ENCODE measurements at regions not wholly inside any gene's neighbourhood (a gene's known extent, or its start where the extent isn't known, plus 50 kb on each side); places are given as distances from the start of the nearest gene placed in this dataset.
"Not testable (repeated sequence)": the region's sequence is repeated elsewhere in the genome, so short reads cannot be mapped to it uniquely, and the experiment has no call there.

DNA sequence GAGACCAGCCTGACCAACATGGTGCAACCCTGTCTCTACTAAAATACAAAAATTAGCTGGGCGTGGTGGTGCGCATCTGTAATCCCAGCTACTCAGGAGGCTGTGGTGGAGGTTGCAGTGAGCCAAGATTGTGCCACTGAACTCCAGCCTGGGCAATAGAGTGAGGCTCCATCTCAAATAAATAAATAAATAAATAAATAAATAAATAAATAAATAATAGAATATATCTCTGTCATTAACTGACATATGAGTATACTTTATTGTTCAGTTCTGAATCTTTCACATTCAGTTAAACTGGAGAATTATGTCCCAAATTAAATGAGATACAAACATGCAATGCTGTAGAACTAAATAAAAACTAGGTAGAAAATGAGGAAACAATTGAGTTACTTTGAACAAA is 501.2 kb downstream of the PCDH11X start:
- TF ChIP-seq POLR2A (IDR thresholded peaks at IDR 0.05; ENCODE audit: low read depth); EP300 (IDR thresholded peaks at IDR 0.05): not testable (repeated sequence)
